ENCODE measurements at regions not wholly inside any gene's neighbourhood (a gene's known extent, or its start where the extent isn't known, plus 50 kb on each side); places are given as distances from the start of the nearest gene placed in this dataset.
A peak's percentile ranks its signal among the peaks of the same experiment; 100 is the strongest.

- TF ChIP-seq, protein P1, sequence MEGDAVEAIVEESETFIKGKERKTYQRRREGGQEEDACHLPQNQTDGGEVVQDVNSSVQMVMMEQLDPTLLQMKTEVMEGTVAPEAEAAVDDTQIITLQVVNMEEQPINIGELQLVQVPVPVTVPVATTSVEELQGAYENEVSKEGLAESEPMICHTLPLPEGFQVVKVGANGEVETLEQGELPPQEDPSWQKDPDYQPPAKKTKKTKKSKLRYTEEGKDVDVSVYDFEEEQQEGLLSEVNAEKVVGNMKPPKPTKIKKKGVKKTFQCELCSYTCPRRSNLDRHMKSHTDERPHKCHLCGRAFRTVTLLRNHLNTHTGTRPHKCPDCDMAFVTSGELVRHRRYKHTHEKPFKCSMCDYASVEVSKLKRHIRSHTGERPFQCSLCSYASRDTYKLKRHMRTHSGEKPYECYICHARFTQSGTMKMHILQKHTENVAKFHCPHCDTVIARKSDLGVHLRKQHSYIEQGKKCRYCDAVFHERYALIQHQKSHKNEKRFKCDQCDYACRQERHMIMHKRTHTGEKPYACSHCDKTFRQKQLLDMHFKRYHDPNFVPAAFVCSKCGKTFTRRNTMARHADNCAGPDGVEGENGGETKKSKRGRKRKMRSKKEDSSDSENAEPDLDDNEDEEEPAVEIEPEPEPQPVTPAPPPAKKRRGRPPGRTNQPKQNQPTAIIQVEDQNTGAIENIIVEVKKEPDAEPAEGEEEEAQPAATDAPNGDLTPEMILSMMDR (conservative IDR thresholded peaks at IDR 0.05; ENCODE audit: low read depth, low read length), result no peak
- DNase-seq (ENCODE audit: low read depth), result no peak
- H3K4me3 ChIP-seq (ENCODE audit: low read depth, low read length), result no peak overlapping the region
Measured at GRCh38 chr13:47841151-47841550, 159.9 kb downstream of the SUCLA2 start.

GRCh38 chr13:47837906-47838305 lies 163.2 kb downstream of the SUCLA2 start:
- no peak overlapping the region for H3K4me3 ChIP-seq (ENCODE audit: low read depth, low read length)
- no peak for DNase-seq (ENCODE audit: low read depth)
- TF ChIP-seq, protein P1 (conservative IDR thresholded peaks at IDR 0.05; ENCODE audit: low read depth, low read length), result no peak

GRCh38 chr13:47837104-47837880 lies 163.8 kb downstream of the SUCLA2 start:
- no peak overlapping the region for H3K4me3 ChIP-seq (ENCODE audit: low read depth, low read length)
- TF ChIP-seq, protein P1 (conservative IDR thresholded peaks at IDR 0.05; ENCODE audit: low read depth, low read length), result no peak
- DNase-seq (ENCODE audit: low read depth), result no peak

DNA sequence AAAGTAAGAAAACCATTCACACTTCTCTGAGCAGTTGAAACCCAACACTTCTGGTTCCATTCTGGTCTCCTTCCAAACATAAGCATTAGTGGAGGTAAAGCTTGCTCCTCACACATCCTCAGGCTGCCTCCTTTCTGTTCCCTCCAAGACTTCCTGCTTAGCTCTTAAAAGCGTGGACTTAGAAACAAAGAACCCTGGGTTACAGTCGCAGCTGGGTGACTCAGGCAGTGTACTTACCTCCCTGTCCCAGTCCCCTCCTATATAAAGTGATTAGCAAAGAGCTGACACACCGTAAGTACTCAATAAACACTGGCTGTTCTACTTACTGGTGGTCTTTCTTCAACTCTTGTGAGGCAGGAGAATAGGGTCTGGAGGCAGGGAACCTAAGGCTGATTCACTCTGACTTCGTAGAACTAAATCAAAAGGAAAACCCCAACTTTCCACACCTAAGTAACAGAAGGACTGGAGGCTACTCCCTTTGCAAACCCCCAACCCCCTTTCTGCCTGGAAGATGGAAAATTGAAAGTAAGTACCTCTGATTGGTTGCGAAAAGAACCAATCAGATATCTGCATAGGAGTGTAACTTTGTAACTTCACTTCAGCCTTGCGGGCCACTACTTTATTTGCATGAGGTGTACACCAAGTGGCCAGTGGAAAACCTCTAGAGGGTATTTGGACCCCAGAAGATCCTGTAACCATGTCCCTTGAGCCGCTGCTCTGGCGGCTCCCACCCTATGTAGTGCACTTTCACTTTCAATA lies 165.4 kb downstream of the SUCLA2 start:
- no peak overlapping the region for H3K4me3 ChIP-seq (ENCODE audit: low read depth, low read length)
- TF ChIP-seq, protein P1 (conservative IDR thresholded peaks at IDR 0.05; ENCODE audit: low read depth, low read length), result no peak
- no peak for DNase-seq (ENCODE audit: low read depth)

- TF ChIP-seq, protein P1 (conservative IDR thresholded peaks at IDR 0.05; ENCODE audit: low read depth, low read length), result peak; percentile 4
- DNase-seq (ENCODE audit: low read depth), result no peak
- no peak overlapping the region for H3K4me3 ChIP-seq (ENCODE audit: low read depth, low read length)
Measured at GRCh38 chr13:47832458-47832972, 168.6 kb downstream of the SUCLA2 start.

DNA sequence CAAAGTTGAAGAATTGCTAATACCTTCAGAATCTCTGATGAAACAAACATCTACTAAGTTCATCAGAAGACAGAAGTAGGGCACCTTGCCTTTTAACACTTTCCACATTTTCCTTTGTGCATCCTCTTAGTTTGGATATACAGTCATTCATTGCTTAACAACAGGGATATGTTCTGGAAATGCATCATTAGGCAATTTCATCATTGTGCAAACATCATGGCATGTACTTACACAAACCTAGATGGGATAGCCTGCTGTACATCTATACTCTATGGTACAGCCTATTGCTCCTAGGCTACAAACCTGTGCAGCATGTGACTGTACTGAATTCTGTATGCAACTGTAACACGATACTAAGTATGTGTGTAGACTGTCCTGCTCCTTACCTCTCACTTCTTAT lies 169.8 kb downstream of the SUCLA2 start:
- TF ChIP-seq, protein P1 (conservative IDR thresholded peaks at IDR 0.05; ENCODE audit: low read depth, low read length), result no peak
- DNase-seq (ENCODE audit: low read depth), result no peak
- no peak overlapping the region for H3K4me3 ChIP-seq (ENCODE audit: low read depth, low read length)
